ENCODE measurements at regions not wholly inside any gene's neighbourhood (a gene's known extent, or its start where the extent isn't known, plus 50 kb on each side); places are given as distances from the start of the nearest gene placed in this dataset.
A peak's percentile ranks its signal among the peaks of the same experiment; 100 is the strongest.

DNA sequence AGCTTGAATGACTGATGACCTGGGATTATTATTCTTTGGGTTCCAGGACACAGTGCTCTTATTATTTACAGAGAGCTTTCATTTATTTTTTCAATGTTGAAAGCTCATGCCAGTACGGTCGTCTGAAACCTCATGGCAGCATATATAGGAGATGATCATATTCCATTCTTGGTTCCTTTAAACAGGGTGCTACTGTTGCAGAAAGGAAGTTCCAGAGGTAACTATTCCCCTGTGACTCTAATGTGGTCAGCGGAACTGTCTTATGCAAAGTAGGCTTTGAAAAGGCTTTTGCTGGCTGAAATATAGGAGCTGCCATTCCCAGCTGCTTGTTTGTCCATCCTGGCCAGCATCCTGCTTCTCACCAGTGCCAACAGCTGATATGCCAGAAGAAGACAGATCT is 208.3 kb upstream of the LEF1 start:
- BruUV-seq (replicated peaks) = no TSS peak
- Histone ChIP-seq H4K20me1 (ENCODE audit: insufficient read depth, low read length) (no peaks in the 10 kb centered on the region), H3K4me2 (ENCODE audit: low read length) (no peak overlapping the region), H3K9me3 (ENCODE audit: low read length) (no peaks in the 10 kb centered on the region), H3K27ac (ENCODE audit: low read depth, low read length, poor library complexity, severe bottlenecking) (no peak overlapping the region), H3K36me3 (ENCODE audit: insufficient read depth, low read length) (no peaks in the 10 kb centered on the region), H3K9me2 (ENCODE audit: insufficient read depth, low read length) (no peaks in the 10 kb centered on the region), H2AFZ (ENCODE audit: low read length) (no peak overlapping the region), H3K4me3 (ENCODE audit: low read depth, low read length, poor library complexity, severe bottlenecking) (no peak overlapping the region), H3K79me2 (ENCODE audit: insufficient read depth, low read depth, low read length) (no peaks in the 10 kb centered on the region), H3K4me1 (ENCODE audit: insufficient read depth, low read length, poor library complexity, severe bottlenecking) (peaks cover 10% of the 10 kb centered on the region)
- DNase-seq (ENCODE audit: low spot score) = no peak
- CTCF ChIA-PET (ENCODE audit: unreplicated experiment) = no interaction called here
- POLR2A ChIA-PET = interaction anchor here (1.1 kb wide), 1 partner anchor 41 kb away, joined by 3 read pairs; no protein-coding TSS in a partner anchor
- intact Hi-C loops (cut with micrococcal nuclease; ENCODE audit: unreplicated experiment) = loop anchor here (10.0 kb wide), 1 partner anchor 202 kb away; no protein-coding TSS in a partner anchor
- TF ChIP-seq, protein P1, sequence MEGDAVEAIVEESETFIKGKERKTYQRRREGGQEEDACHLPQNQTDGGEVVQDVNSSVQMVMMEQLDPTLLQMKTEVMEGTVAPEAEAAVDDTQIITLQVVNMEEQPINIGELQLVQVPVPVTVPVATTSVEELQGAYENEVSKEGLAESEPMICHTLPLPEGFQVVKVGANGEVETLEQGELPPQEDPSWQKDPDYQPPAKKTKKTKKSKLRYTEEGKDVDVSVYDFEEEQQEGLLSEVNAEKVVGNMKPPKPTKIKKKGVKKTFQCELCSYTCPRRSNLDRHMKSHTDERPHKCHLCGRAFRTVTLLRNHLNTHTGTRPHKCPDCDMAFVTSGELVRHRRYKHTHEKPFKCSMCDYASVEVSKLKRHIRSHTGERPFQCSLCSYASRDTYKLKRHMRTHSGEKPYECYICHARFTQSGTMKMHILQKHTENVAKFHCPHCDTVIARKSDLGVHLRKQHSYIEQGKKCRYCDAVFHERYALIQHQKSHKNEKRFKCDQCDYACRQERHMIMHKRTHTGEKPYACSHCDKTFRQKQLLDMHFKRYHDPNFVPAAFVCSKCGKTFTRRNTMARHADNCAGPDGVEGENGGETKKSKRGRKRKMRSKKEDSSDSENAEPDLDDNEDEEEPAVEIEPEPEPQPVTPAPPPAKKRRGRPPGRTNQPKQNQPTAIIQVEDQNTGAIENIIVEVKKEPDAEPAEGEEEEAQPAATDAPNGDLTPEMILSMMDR (conservative IDR thresholded peaks at IDR 0.05; ENCODE audit: low read length) = no peak
- no peak for TF ChIP-seq EZH2phosphoT487 (IDR thresholded peaks at IDR 0.05; ENCODE audit: borderline replicate concordance, low read depth, low read length)

DNA sequence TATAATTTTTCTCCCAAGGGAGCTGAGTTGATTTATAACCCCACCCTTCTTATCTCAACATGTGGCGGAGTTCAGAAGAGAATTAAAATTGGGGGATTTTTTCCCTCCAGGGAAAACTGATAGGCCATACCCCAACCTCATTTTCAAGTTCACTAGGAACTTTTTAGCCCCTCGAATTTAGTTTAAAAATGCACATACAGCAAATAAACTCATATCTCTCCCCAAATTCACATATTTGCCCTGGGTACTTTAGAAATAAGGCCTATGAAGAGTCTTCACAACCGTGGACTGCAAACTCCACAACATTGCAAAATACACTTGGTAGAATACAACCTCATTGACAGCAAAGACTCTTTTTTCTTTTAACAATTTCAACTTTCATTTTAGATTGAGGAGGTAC is 206.7 kb upstream of the LEF1 start:
- H3K4me3 ChIP-seq (ENCODE audit: low read depth, low read length, poor library complexity, severe bottlenecking) = no peak overlapping the region
- peaks cover 10% of the 10 kb centered on the region for H3K4me1 ChIP-seq (ENCODE audit: insufficient read depth, low read length, poor library complexity, severe bottlenecking)
- H3K27ac ChIP-seq (ENCODE audit: low read depth, low read length, poor library complexity, severe bottlenecking) = no peak overlapping the region
- H3K4me2 ChIP-seq (ENCODE audit: low read length) = no peak overlapping the region
- intact Hi-C loops (cut with micrococcal nuclease; ENCODE audit: unreplicated experiment) = loop anchor here (10.0 kb wide), 1 partner anchor 201 kb away; no protein-coding TSS in a partner anchor
- no peaks in the 10 kb centered on the region for H3K9me2 ChIP-seq (ENCODE audit: insufficient read depth, low read length)
- H4K20me1 ChIP-seq (ENCODE audit: insufficient read depth, low read length) = no peaks in the 10 kb centered on the region
- no peak for TF ChIP-seq EZH2phosphoT487 (IDR thresholded peaks at IDR 0.05; ENCODE audit: borderline replicate concordance, low read depth, low read length)
- TF ChIP-seq, protein P1 (conservative IDR thresholded peaks at IDR 0.05; ENCODE audit: low read length) = no peak
- BruUV-seq (replicated peaks) = no TSS peak
- H3K36me3 ChIP-seq (ENCODE audit: insufficient read depth, low read length) = no peaks in the 10 kb centered on the region
- CTCF ChIA-PET (ENCODE audit: unreplicated experiment) = no interaction called here
- H3K79me2 ChIP-seq (ENCODE audit: insufficient read depth, low read depth, low read length) = no peaks in the 10 kb centered on the region
- DNase-seq (ENCODE audit: low spot score) = no peak
- H3K9me3 ChIP-seq (ENCODE audit: low read length) = no peaks in the 10 kb centered on the region
- no peak overlapping the region for H2AFZ ChIP-seq (ENCODE audit: low read length)
- POLR2A ChIA-PET = interaction anchor here (0.7 to 0.8 kb wide), 2 partner anchors 138 to 176 kb away, joined by 3 to 4 read pairs; no protein-coding TSS in a partner anchor

DNA sequence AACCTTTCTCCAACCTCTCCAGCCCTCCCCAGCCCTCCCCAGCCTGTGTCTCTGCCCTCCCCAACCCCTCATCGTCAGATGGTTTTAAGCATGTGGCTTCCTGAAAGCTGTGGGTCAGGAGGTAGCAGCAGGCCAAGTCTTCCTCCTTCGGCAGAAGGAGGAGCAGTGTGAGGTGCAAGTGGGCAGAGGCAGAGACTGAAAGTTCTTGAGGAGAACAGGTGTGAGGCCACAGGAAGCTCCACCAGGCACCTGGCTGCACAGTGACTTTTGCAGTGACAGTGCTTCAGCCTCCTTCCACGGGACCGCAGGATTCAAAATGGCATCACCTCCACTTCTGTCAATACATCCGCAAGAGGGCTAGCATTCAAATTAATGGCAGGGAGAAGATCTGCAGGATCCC is 203.9 kb upstream of the LEF1 start:
- H3K4me2 ChIP-seq (ENCODE audit: low read length) = no peak overlapping the region
- ChIA-PET CTCF (ENCODE audit: unreplicated experiment) (interaction anchor here (1.0 kb wide), 1 partner anchor 25 kb away, joined by 3 read pairs; no protein-coding TSS in a partner anchor), POLR2A (interaction anchor here (0.5 to 1.9 kb wide), 4 partner anchors 12 to 280 kb away, joined by 3 to 7 read pairs (median 6); no protein-coding TSS in a partner anchor)
- TF ChIP-seq, protein P1 (conservative IDR thresholded peaks at IDR 0.05; ENCODE audit: low read length) = no peak
- TF ChIP-seq EZH2phosphoT487 (IDR thresholded peaks at IDR 0.05; ENCODE audit: borderline replicate concordance, low read depth, low read length) = no peak
- H3K36me3 ChIP-seq (ENCODE audit: insufficient read depth, low read length) = no peaks in the 10 kb centered on the region
- no peak overlapping the region for H3K27ac ChIP-seq (ENCODE audit: low read depth, low read length, poor library complexity, severe bottlenecking)
- peaks cover 10% of the 10 kb centered on the region for H3K4me1 ChIP-seq (ENCODE audit: insufficient read depth, low read length, poor library complexity, severe bottlenecking)
- no peaks in the 10 kb centered on the region for H3K79me2 ChIP-seq (ENCODE audit: insufficient read depth, low read depth, low read length)
- intact Hi-C loops (cut with micrococcal nuclease; ENCODE audit: unreplicated experiment) = loop anchor here (10.0 kb wide), 1 partner anchor 198 kb away; no protein-coding TSS in a partner anchor
- no peak overlapping the region for H3K4me3 ChIP-seq (ENCODE audit: low read depth, low read length, poor library complexity, severe bottlenecking)
- BruUV-seq (replicated peaks) = no TSS peak
- H3K9me2 ChIP-seq (ENCODE audit: insufficient read depth, low read length) = no peaks in the 10 kb centered on the region
- no peaks in the 10 kb centered on the region for H3K9me3 ChIP-seq (ENCODE audit: low read length)
- H4K20me1 ChIP-seq (ENCODE audit: insufficient read depth, low read length) = no peaks in the 10 kb centered on the region
- no peak overlapping the region for H2AFZ ChIP-seq (ENCODE audit: low read length)
- DNase-seq (ENCODE audit: low spot score) = peak; percentile 12

All from OCI-LY7 (cell line).